Muscle of back (tissue), 3 donors: ENCODE measurements at regions not wholly inside any gene's neighbourhood (a gene's known extent, or its start where the extent isn't known, plus 50 kb on each side); places are given as distances from the start of the nearest gene placed in this dataset.
A peak's percentile ranks its signal among the peaks of the same experiment; 100 is the strongest.

Experiments
- DNase-seq, 3 donors: peaks; one replicate each; pipeline versions ENCODE4 v3.0.0 to v3.0.0-alpha.2; 2013

DNA sequence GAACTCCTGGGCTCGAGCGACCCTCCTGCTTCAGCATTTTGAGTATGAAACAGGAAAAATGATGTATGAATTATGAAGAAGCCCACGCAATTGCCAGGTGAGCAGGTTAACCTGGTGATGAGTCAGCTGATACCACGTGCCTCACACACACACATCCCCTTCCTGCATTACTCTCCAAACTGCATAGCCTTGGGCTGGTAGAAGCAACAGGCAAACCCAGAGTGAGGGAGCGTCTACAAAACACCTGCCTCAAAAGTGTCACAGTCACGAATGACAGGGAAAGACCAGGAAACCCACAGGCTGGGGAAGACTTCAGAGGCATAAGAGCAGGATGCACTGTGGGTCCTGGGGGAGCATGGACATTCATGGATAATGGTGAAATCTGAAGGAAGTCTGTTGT, 192.8 kb upstream of the IRS2 start:
- DNase-seq: no peak

DNA sequence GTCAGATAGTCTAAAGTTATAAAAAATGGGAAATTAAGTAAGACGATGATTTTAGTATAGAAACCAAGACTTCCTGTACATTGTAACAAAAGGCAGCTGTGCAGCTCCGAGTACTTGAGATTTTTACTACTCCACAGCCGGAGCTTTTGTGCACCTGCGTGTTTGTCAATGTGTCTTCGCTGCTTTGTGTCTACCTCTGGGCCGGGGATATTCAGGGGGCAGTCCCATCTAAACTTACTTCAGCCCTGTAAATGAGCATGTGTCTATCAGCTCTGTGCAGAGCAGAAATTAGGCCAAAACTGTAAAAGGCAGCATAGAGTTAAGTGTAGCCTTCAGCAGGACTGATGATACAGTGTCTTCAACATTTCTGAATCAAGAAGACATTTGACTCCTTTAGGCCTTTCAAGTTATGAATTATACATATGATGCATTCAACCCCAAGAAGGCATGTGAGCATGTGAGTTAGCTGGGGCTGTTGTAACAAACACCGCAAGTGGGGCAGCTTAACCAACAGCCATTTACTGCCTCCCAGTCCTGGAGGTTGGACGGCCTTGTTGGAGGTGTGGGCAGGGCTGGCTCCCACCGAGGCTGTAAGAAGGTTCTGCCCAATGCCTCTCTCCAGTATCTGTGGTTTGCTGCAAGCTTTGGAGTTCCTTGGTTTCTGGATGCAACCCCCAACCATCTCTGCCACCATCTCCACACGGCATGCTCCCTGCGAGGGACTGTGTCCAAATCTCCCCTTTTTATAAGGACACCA, 191.0 kb upstream of the IRS2 start:
- DNase-seq: no peak

- DNase-seq: no peak
Measured at GRCh38 chr13:109976206-109976997, 190.0 kb upstream of the IRS2 start.

GRCh38 chr13:109974354-109974753, 188.0 kb upstream of the IRS2 start:
- DNase-seq: no peak

GRCh38 chr13:109973279-109973678, 186.9 kb upstream of the IRS2 start:
- no peak for DNase-seq

DNA sequence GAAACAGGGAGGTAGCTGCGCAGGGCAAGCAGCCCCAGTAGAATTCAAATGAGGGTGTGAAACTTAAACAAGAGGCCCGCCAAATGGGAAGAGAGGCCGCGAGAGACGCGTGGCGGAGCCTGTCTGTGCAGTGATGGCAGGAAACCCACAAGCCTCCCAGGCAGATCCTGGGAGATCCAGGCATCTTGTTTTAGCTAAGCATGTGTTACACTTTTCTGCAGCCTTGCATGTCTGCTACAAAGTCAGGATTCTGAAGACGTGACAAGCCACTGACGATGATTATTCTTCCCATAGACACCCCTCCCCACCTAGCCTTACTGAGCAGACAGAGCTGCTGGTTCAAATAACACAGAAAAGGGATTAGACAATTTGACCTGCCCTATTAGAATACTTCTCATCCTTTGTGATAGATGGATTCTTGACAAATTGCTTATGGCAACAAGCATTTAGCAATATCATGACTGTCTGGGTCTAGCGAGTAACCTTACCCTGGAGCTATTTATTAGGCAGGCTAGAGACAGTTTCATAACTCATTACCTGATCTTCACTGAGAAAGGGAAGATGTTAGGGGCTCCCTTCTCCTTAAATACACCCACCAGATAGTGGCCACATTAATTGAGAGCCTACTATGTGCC, 185.2 kb upstream of the IRS2 start:
- DNase-seq: peak in 1 of 3 donors; percentile 14

DNA sequence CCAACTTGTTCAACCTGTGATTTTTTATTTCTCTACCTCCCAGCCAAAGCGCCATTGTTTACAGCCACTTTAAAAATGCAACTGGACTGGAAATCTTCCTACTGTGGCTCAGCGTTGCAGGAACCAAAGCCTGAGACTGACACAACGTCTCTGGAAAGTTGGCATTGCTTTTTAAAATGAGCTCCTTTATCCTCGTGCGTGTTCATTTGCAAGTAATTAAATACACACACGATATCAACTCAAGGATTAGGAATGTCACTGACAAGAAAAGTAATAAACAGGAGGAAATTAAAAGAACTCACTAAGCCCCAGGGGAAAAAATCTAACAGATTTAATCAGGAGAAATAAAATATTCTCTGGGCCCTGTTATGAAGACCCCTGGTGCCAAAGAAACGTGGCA, 184.6 kb upstream of the IRS2 start:
- no peak for DNase-seq

GRCh38 chr13:109968876-109969577, 182.6 kb upstream of the IRS2 start:
- peak in 1 of 3 donors; percentile 36 for DNase-seq

GRCh38 chr13:109963960-109964563, 177.7 kb upstream of the IRS2 start:
- no peak for DNase-seq

GRCh38 chr13:109963384-109963783, 177.0 kb upstream of the IRS2 start:
- DNase-seq: no peak

DNA sequence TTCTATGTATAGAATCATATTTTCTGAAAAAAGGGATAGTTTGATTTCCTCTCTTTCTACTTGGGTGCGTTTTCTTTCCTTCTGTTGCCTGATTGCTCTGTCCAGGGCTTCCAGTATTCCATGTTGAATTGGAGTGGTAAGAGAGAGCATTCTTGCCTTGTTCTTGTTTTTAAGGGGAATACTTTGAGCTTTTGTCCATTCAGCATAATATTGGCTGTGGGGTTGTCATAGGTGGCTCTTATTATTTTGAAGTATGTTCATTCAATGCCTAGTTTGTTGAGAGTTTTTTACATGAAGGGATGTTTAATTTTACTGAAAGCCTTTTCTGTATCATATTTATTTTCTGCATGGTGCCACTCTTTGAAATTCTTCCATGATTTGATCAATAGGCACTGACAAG, 173.5 kb upstream of the IRS2 start:
- no peak for DNase-seq

DNA sequence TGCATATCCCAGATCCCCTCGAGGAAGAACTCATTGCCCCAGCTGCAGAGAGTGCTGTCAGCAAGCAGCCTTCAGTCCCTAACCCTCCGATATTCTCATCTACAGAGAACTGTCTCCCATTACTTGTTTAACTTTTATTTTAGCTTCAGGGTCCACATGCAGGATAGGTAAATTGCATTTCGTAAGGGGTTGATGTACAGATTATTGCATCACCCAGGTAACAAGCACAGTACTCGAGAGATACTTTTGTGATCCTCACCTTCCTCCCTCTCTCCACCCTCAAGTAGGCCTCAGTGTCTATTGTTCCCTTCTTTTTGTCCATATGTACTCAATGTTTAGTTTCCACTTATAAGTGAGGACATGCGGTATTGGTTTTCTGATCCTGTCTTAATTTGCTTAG, 171.5 kb upstream of the IRS2 start:
- no peak for DNase-seq

DNA sequence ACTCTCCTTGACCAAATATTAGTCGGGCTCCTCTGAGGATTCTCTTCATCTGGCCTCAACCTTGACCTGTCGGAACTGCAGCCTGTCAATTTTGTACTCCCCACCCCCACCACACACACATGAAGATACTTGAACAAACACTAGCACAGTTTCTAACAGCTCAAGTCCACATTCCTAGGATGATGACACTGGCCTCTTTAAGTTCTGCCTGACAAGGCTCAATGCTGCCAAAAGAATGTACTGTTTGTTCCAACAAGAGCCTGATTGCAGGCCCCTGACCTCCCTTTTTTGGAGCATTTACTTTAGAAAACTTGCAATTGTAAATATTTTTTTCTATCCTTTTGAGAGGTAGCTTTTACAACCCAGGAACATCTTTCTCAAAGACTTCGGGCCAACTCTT, 169.2 kb upstream of the IRS2 start:
- peak in 2 of 3 donors; percentile 32 to 62 for DNase-seq

GRCh38 chr13:109954441-109954840, 168.1 kb upstream of the IRS2 start:
- no peak for DNase-seq

- no peak for DNase-seq
Measured at GRCh38 chr13:109951491-109951890, 165.1 kb upstream of the IRS2 start.

GRCh38 chr13:109949397-109949796, 163.0 kb upstream of the IRS2 start:
- DNase-seq: no peak

- no peak for DNase-seq
Measured at GRCh38 chr13:109947006-109947405, 160.6 kb upstream of the IRS2 start.

DNA sequence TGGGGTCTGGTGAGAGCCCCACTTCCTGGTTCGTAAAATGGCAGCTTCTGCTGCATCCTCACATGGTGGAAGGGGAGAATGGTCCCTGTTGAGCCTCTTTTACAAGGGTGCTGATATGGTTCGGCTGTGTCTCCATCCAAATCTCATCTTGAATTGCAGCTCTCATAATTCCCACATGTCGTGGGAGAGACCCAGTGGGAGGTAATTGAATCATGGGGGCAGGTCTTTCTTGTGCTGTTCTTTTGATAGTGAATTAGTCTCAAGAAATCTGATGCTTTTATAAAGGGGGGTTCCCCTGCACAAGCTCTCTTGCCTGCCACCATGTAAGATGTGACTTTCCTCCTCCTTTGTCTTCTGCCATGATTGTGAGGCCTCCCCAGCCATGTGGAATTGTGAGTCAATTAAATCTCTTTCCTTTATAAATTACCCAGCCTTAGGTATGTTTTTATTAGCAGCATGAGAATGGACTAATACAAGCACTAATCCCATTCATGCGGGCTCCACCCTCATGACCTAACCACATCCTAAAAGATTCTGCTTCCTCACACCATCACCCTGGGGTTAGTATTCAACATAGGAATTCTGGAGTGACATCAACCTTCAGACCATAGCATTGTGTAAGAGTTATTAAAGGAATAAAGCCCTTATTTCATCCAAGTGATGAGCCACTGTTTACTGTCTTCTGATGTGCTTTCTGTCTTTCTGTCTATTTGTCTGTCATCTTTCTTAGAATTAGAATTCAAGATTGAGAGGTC, 159.0 kb upstream of the IRS2 start:
- peak in 1 of 3 donors; percentile 40 for DNase-seq

GRCh38 chr13:109941951-109942350, 155.6 kb upstream of the IRS2 start:
- peak in 1 of 3 donors; percentile 53 for DNase-seq

DNA sequence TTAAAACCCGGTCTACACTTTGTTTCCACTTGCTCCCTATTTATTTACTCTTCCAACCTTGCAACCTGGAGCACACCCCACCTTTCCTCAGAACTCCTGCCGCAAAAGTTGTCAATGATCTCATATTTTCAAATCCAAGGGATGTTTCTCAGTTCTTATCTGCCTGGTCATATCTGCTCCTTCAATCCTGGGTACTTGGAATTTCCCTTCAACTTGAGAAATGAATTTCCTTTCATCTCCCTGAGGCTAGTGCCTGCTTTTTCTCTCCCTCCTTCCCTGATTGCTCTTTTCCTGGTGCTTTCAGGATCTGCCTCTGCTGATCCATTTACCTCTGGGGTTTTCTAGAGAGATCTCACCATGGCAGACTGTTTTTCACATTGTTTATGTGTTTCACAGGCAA, 154.8 kb upstream of the IRS2 start:
- no peak for DNase-seq

DNA sequence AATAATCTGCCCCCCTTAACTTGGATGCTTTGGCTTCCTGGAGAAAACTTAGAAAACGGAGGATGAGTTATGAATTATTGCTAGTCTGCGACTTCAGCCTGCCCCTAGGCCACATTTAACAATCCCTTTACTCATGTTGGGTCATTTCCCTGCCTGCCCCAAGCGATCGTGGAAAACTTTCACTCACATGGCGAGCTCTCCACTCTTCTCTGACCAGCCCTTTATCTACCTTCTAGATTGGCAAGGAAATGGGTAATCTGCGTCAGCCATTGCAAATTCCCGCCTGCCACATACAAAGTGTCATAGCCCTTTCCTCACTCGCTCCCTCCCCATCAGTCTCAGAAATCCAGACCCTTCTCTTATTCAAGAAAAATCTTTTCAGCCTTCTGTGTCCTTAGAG, 154.3 kb upstream of the IRS2 start:
- DNase-seq: no peak
